MM.1S (cell line): ENCODE measurements at regions not wholly inside any gene's neighbourhood (a gene's known extent, or its start where the extent isn't known, plus 50 kb on each side); places are given as distances from the start of the nearest gene placed in this dataset.

Experiments used
- DNase-seq: peaks from one replicate; pipeline ENCODE4 v3.0.0-alpha.2; 2015
- H2AFZ ChIP-seq: fragments of 300-600 bp; sonication (generic); 2 replicates; pipeline ENCODE4 v1.6.0; 2016; ENCODE audit warnings: antibody characterized with exemption, low read length
- H3F3A ChIP-seq: fragments of 300-600 bp; sonication (generic); 2 replicates; pipeline ENCODE4 v1.6.1; 2016; ENCODE audit warnings: mild to moderate bottlenecking, antibody characterized with exemption, low read length, moderate library complexity, mixed read lengths; ENCODE audit not compliant: insufficient read depth
- H3K27ac ChIP-seq: fragments of 300-600 bp; sonication (generic); 2 replicates; pipeline ENCODE4 v1.5.1; 2016; ENCODE audit warnings: mild to moderate bottlenecking, low read length
- H3K27me3 ChIP-seq: fragments of 300-600 bp; sonication (generic); replicated peaks from 2 replicates; pipeline ENCODE4 v1.6.0; 2016; ENCODE audit warnings: low read length; ENCODE audit not compliant: insufficient read depth
- H3K36me3 ChIP-seq: fragments of 300-600 bp; sonication (generic); replicated peaks from 2 replicates; pipeline ENCODE4 v1.6.1; 2016; ENCODE audit warnings: mild to moderate bottlenecking, low read length, mixed read lengths; ENCODE audit not compliant: insufficient read depth
- H3K4me1 ChIP-seq: fragments of 300-600 bp; sonication (generic); 2 replicates; pipeline ENCODE4 v1.6.1; 2016; ENCODE audit warnings: low read length, mixed read lengths
- H3K4me2 ChIP-seq: fragments of 300-600 bp; sonication (generic); 2 replicates; pipeline ENCODE4 v1.6.0; 2016; ENCODE audit warnings: low read depth, low read length
- H3K4me3 ChIP-seq: fragments of 300-600 bp; sonication (generic); 2 replicates; pipeline ENCODE4 v1.5.1; 2016; ENCODE audit warnings: low read length, mixed read lengths
- H3K79me2 ChIP-seq: fragments of 300-600 bp; sonication (generic); 2 replicates; pipeline ENCODE4 v1.6.1; 2016; ENCODE audit warnings: mixed run types, low read length, mixed read lengths
- H3K9ac ChIP-seq: fragments of 300-600 bp; sonication (generic); 2 replicates; pipeline ENCODE4 v1.6.1; 2016; ENCODE audit warnings: low read length, mixed read lengths
- H3K9me2 ChIP-seq: fragments of 300-600 bp; sonication (generic); replicated peaks from 2 replicates; pipeline ENCODE4 v1.6.1; 2016; ENCODE audit warnings: mild to moderate bottlenecking, low read length, mixed read lengths; ENCODE audit not compliant: insufficient read depth
- H3K9me3 ChIP-seq: fragments of 300-600 bp; sonication (generic); replicated peaks from 2 replicates; pipeline ENCODE4 v1.6.1; 2016; ENCODE audit warnings: mild to moderate bottlenecking, low read length, mixed read lengths; ENCODE audit not compliant: insufficient read depth
- H4K20me1 ChIP-seq: fragments of 300-600 bp; sonication (generic); 2 replicates; pipeline ENCODE4 v1.6.1; 2016; ENCODE audit warnings: mild to moderate bottlenecking, low read length, moderate library complexity, mixed read lengths; ENCODE audit not compliant: insufficient read depth
- CTCF ChIP-seq: fragments of 300-600 bp; sonication (generic); IDR thresholded peaks from 2 replicates; pipeline ENCODE4 v1.5.1; 2016; ENCODE audit warnings: antibody characterized with exemption, low read length, mixed read lengths
- EZH2 ChIP-seq: fragments of 300-600 bp; sonication (generic); optimal IDR thresholded peaks from 2 replicates; pipeline ENCODE3; 2017; ENCODE audit warnings: low read depth, mild to moderate bottlenecking, antibody characterized with exemption, low read length, mixed read lengths
- EZH2phosphoT487 ChIP-seq: fragments of 300-600 bp; sonication (generic); IDR thresholded peaks from 2 replicates; pipeline ENCODE4 v1.6.1; 2018; ENCODE audit warnings: antibody characterized with exemption, low read length

- H3K4me3 ChIP-seq = no peak overlapping the region
- no peaks in the 10 kb centered on the region for H4K20me1 ChIP-seq
- no peaks in the 10 kb centered on the region for H3K27me3 ChIP-seq
- no peak overlapping the region for H2AFZ ChIP-seq
- no peaks in the 10 kb centered on the region for H3K79me2 ChIP-seq
- DNase-seq = no peak
- no peak overlapping the region for H3K27ac ChIP-seq
- H3K9me3 ChIP-seq = no peaks in the 10 kb centered on the region
- H3K4me1 ChIP-seq = no peaks in the 10 kb centered on the region
- H3K9me2 ChIP-seq = no peaks in the 10 kb centered on the region
- H3K9ac ChIP-seq = no peak overlapping the region
- H3K36me3 ChIP-seq = no peaks in the 10 kb centered on the region
- no peaks in the 10 kb centered on the region for H3F3A ChIP-seq
- H3K4me2 ChIP-seq = no peak overlapping the region
- no peak for TF ChIP-seq EZH2
- TF ChIP-seq CTCF = no peak
- no peak for TF ChIP-seq EZH2phosphoT487
Measured at GRCh38 chr10:2874963-2875362, 192.4 kb upstream of the PFKP start.

- no peak overlapping the region for H3K27ac ChIP-seq
- no peaks in the 10 kb centered on the region for H3K27me3 ChIP-seq
- no peak overlapping the region for H2AFZ ChIP-seq
- no peak overlapping the region for H3K4me2 ChIP-seq
- TF ChIP-seq EZH2 (no peak), CTCF (no peak), EZH2phosphoT487 (no peak)
- no peaks in the 10 kb centered on the region for H3K36me3 ChIP-seq
- H3K9ac ChIP-seq = no peak overlapping the region
- no peaks in the 10 kb centered on the region for H3F3A ChIP-seq
- H3K4me1 ChIP-seq = no peaks in the 10 kb centered on the region
- H3K9me3 ChIP-seq = no peaks in the 10 kb centered on the region
- no peak for DNase-seq
- no peaks in the 10 kb centered on the region for H3K9me2 ChIP-seq
- no peak overlapping the region for H3K4me3 ChIP-seq
- no peaks in the 10 kb centered on the region for H4K20me1 ChIP-seq
- H3K79me2 ChIP-seq = no peaks in the 10 kb centered on the region
Measured at GRCh38 chr10:2873769-2874168, 193.6 kb upstream of the PFKP start.

DNA sequence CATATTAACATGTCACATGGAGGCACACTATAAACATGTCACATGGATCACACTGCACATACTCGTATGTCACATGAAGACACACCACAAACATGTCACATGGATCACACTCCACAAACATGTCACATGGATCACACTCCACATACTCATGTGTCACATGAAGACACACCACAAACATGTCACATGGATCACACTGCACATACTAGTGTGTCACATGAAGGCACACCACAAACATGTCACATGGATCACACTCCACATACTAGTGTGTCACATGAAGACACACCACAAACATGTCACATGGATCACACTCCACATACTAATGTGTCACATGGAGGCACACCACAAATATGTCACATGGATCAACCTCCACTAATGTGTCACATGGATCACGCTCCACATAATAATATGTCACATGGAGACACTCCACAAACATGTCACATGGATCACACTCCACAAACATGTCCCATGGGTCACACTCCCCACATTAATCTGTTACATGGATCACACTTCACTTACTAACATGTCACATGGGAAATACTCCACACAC, 195.6 kb upstream of the PFKP start:
- Histone ChIP-seq H3F3A (no peaks in the 10 kb centered on the region), H3K27ac (no peak overlapping the region), H3K9me3 (no peaks in the 10 kb centered on the region), H3K27me3 (no peaks in the 10 kb centered on the region), H4K20me1 (no peaks in the 10 kb centered on the region), H3K9me2 (no peaks in the 10 kb centered on the region), H3K9ac (no peak overlapping the region), H3K36me3 (no peaks in the 10 kb centered on the region), H3K4me3 (no peak overlapping the region), H3K4me2 (no peak overlapping the region), H3K79me2 (no peaks in the 10 kb centered on the region), H2AFZ (no peak overlapping the region), H3K4me1 (no peaks in the 10 kb centered on the region)
- TF ChIP-seq EZH2 (no peak), CTCF (no peak), EZH2phosphoT487 (no peak)
- DNase-seq = no peak
